ENCODE measurements at regions not wholly inside any gene's neighbourhood (a gene's known extent, or its start where the extent isn't known, plus 50 kb on each side); places are given as distances from the start of the nearest gene placed in this dataset.
"Not testable (repeated sequence)": the region's sequence is repeated elsewhere in the genome, so short reads cannot be mapped to it uniquely, and the experiment has no call there.

- H3K27ac Mint-ChIP-seq (ENCODE audit: unreplicated experiment); DNase-seq; intact Hi-C loops (cut with micrococcal nuclease; ENCODE audit: unreplicated experiment); BruUV-seq (replicated peaks); H3K36me3 Mint-ChIP-seq (ENCODE audit: insufficient read depth, unreplicated experiment); H3K4me3 Mint-ChIP-seq (ENCODE audit: low read depth, unreplicated experiment); H3K9me3 Mint-ChIP-seq (ENCODE audit: low read depth, unreplicated experiment); H3K27me3 Mint-ChIP-seq (ENCODE audit: unreplicated experiment); CTCF ChIA-PET; H3K4me1 Mint-ChIP-seq (ENCODE audit: low read depth, unreplicated experiment): not testable (repeated sequence)
Observed at GRCh38 chr21:27996906-27997305, 995.8 kb downstream of the LTN1 start.

- intact Hi-C loops (cut with micrococcal nuclease; ENCODE audit: unreplicated experiment); H3K36me3 Mint-ChIP-seq (ENCODE audit: insufficient read depth, unreplicated experiment); BruUV-seq (replicated peaks); H3K27me3 Mint-ChIP-seq (ENCODE audit: unreplicated experiment); DNase-seq; CTCF ChIA-PET; H3K27ac Mint-ChIP-seq (ENCODE audit: unreplicated experiment); H3K4me1 Mint-ChIP-seq (ENCODE audit: low read depth, unreplicated experiment); H3K4me3 Mint-ChIP-seq (ENCODE audit: low read depth, unreplicated experiment); H3K9me3 Mint-ChIP-seq (ENCODE audit: low read depth, unreplicated experiment): not testable (repeated sequence)
Observed at GRCh38 chr21:27984663-27985325, 1007.9 kb downstream of the LTN1 start.

- H3K9me3 Mint-ChIP-seq (ENCODE audit: low read depth, unreplicated experiment); DNase-seq; H3K36me3 Mint-ChIP-seq (ENCODE audit: insufficient read depth, unreplicated experiment); H3K4me3 Mint-ChIP-seq (ENCODE audit: low read depth, unreplicated experiment); CTCF ChIA-PET; H3K27ac Mint-ChIP-seq (ENCODE audit: unreplicated experiment); BruUV-seq (replicated peaks); H3K4me1 Mint-ChIP-seq (ENCODE audit: low read depth, unreplicated experiment); intact Hi-C loops (cut with micrococcal nuclease; ENCODE audit: unreplicated experiment); H3K27me3 Mint-ChIP-seq (ENCODE audit: unreplicated experiment): not testable (repeated sequence)
Observed at GRCh38 chr21:27979446-27979845, 1012.6 kb upstream of the ADAMTS5 start.

GRCh38 chr21:27975514-27975913, 1008.6 kb upstream of the ADAMTS5 start:
- H3K27ac Mint-ChIP-seq (ENCODE audit: unreplicated experiment) = no peak overlapping the region
- H3K4me3 Mint-ChIP-seq (ENCODE audit: low read depth, unreplicated experiment) = no peak overlapping the region
- BruUV-seq (replicated peaks) = no TSS peak
- CTCF ChIA-PET = no interaction called here
- no peak for TF ChIP-seq CTCF (IDR thresholded peaks at IDR 0.05; ENCODE audit: unreplicated experiment)
- H3K4me1 Mint-ChIP-seq (ENCODE audit: low read depth, unreplicated experiment) = no peaks in the 10 kb centered on the region
- intact Hi-C loops (cut with micrococcal nuclease; ENCODE audit: unreplicated experiment) = no loop called here
- H3K27me3 Mint-ChIP-seq (ENCODE audit: unreplicated experiment) = no peaks in the 10 kb centered on the region
- no peaks in the 10 kb centered on the region for H3K36me3 Mint-ChIP-seq (ENCODE audit: insufficient read depth, unreplicated experiment)
- DNase-seq = no peak
- H3K9me3 Mint-ChIP-seq (ENCODE audit: low read depth, unreplicated experiment) = no peaks in the 10 kb centered on the region

GRCh38 chr21:27974152-27974551, 1007.3 kb upstream of the ADAMTS5 start:
- H3K27ac Mint-ChIP-seq (ENCODE audit: unreplicated experiment); intact Hi-C loops (cut with micrococcal nuclease; ENCODE audit: unreplicated experiment); H3K4me3 Mint-ChIP-seq (ENCODE audit: low read depth, unreplicated experiment): not testable (repeated sequence)

GRCh38 chr21:27968240-27968639, 1001.4 kb upstream of the ADAMTS5 start:
- H3K4me3 Mint-ChIP-seq (ENCODE audit: low read depth, unreplicated experiment); CTCF ChIA-PET; H3K27me3 Mint-ChIP-seq (ENCODE audit: unreplicated experiment); H3K9me3 Mint-ChIP-seq (ENCODE audit: low read depth, unreplicated experiment); H3K27ac Mint-ChIP-seq (ENCODE audit: unreplicated experiment); DNase-seq; H3K4me1 Mint-ChIP-seq (ENCODE audit: low read depth, unreplicated experiment); H3K36me3 Mint-ChIP-seq (ENCODE audit: insufficient read depth, unreplicated experiment); BruUV-seq (replicated peaks); intact Hi-C loops (cut with micrococcal nuclease; ENCODE audit: unreplicated experiment): not testable (repeated sequence)

More at GRCh38 chr21:27974152-27974551, 1007.3 kb upstream of the ADAMTS5 start:
- H3K27me3 Mint-ChIP-seq (ENCODE audit: unreplicated experiment); H3K4me1 Mint-ChIP-seq (ENCODE audit: low read depth, unreplicated experiment); BruUV-seq (replicated peaks); CTCF ChIA-PET; H3K36me3 Mint-ChIP-seq (ENCODE audit: insufficient read depth, unreplicated experiment); H3K9me3 Mint-ChIP-seq (ENCODE audit: low read depth, unreplicated experiment); DNase-seq: not testable (repeated sequence)
